MM.1S (cell line): ENCODE measurements at regions not wholly inside any gene's neighbourhood (a gene's known extent, or its start where the extent isn't known, plus 50 kb on each side); places are given as distances from the start of the nearest gene placed in this dataset.

ENCODE experiments used
- DNase-seq: peaks from one replicate; pipeline ENCODE4 v3.0.0-alpha.2; 2015
- H2AFZ ChIP-seq: fragments of 300-600 bp; sonication (generic); 2 replicates; pipeline ENCODE4 v1.6.0; 2016; ENCODE audit warnings: antibody characterized with exemption, low read length
- H3F3A ChIP-seq: fragments of 300-600 bp; sonication (generic); 2 replicates; pipeline ENCODE4 v1.6.1; 2016; ENCODE audit warnings: mild to moderate bottlenecking, antibody characterized with exemption, low read length, moderate library complexity, mixed read lengths; ENCODE audit not compliant: insufficient read depth
- H3K27ac ChIP-seq: fragments of 300-600 bp; sonication (generic); 2 replicates; pipeline ENCODE4 v1.5.1; 2016; ENCODE audit warnings: mild to moderate bottlenecking, low read length
- H3K27me3 ChIP-seq: fragments of 300-600 bp; sonication (generic); replicated peaks from 2 replicates; pipeline ENCODE4 v1.6.0; 2016; ENCODE audit warnings: low read length; ENCODE audit not compliant: insufficient read depth
- H3K36me3 ChIP-seq: fragments of 300-600 bp; sonication (generic); replicated peaks from 2 replicates; pipeline ENCODE4 v1.6.1; 2016; ENCODE audit warnings: mild to moderate bottlenecking, low read length, mixed read lengths; ENCODE audit not compliant: insufficient read depth
- H3K4me1 ChIP-seq: fragments of 300-600 bp; sonication (generic); 2 replicates; pipeline ENCODE4 v1.6.1; 2016; ENCODE audit warnings: low read length, mixed read lengths
- H3K4me2 ChIP-seq: fragments of 300-600 bp; sonication (generic); 2 replicates; pipeline ENCODE4 v1.6.0; 2016; ENCODE audit warnings: low read depth, low read length
- H3K4me3 ChIP-seq: fragments of 300-600 bp; sonication (generic); 2 replicates; pipeline ENCODE4 v1.5.1; 2016; ENCODE audit warnings: low read length, mixed read lengths
- H3K79me2 ChIP-seq: fragments of 300-600 bp; sonication (generic); 2 replicates; pipeline ENCODE4 v1.6.1; 2016; ENCODE audit warnings: mixed run types, low read length, mixed read lengths
- H3K9ac ChIP-seq: fragments of 300-600 bp; sonication (generic); 2 replicates; pipeline ENCODE4 v1.6.1; 2016; ENCODE audit warnings: low read length, mixed read lengths
- H3K9me2 ChIP-seq: fragments of 300-600 bp; sonication (generic); replicated peaks from 2 replicates; pipeline ENCODE4 v1.6.1; 2016; ENCODE audit warnings: mild to moderate bottlenecking, low read length, mixed read lengths; ENCODE audit not compliant: insufficient read depth
- H3K9me3 ChIP-seq: fragments of 300-600 bp; sonication (generic); replicated peaks from 2 replicates; pipeline ENCODE4 v1.6.1; 2016; ENCODE audit warnings: mild to moderate bottlenecking, low read length, mixed read lengths; ENCODE audit not compliant: insufficient read depth
- H4K20me1 ChIP-seq: fragments of 300-600 bp; sonication (generic); 2 replicates; pipeline ENCODE4 v1.6.1; 2016; ENCODE audit warnings: mild to moderate bottlenecking, low read length, moderate library complexity, mixed read lengths; ENCODE audit not compliant: insufficient read depth
- EZH2 ChIP-seq: fragments of 300-600 bp; sonication (generic); optimal IDR thresholded peaks from 2 replicates; pipeline ENCODE3; 2017; ENCODE audit warnings: low read depth, mild to moderate bottlenecking, antibody characterized with exemption, low read length, mixed read lengths
- EZH2phosphoT487 ChIP-seq: fragments of 300-600 bp; sonication (generic); IDR thresholded peaks from 2 replicates; pipeline ENCODE4 v1.6.1; 2018; ENCODE audit warnings: antibody characterized with exemption, low read length
- TF ChIP-seq, protein P1 (sequence below): fragments of 300-600 bp; sonication (generic); IDR thresholded peaks from 2 replicates; pipeline ENCODE4 v1.5.1; 2016; ENCODE audit warnings: antibody characterized with exemption, low read length, mixed read lengths

DNA sequence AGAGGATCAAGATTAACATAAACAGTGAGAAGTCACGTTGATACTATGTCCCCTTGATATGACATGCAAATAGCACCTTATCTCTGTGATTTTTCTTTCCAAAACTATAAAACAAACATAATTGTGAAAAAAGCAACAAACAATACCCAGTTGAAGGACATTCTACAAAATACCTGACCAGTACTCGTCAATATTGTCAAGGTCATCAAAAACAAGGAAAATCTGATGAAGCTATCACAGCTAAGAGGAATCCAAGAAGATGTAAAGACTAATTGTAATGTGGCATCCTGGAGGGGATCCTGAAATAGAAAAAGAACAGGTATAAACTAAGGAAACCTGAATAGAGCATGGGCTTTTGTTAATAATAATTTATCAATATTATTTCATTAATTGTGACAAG is 321.5 kb upstream of the MAP2 start:
- H3K9me3 ChIP-seq: no peaks in the 10 kb centered on the region
- no peak overlapping the region for H3K9ac ChIP-seq
- no peaks in the 10 kb centered on the region for H3F3A ChIP-seq
- H2AFZ ChIP-seq: no peak overlapping the region
- no peak for TF ChIP-seq EZH2phosphoT487
- TF ChIP-seq, protein P1, sequence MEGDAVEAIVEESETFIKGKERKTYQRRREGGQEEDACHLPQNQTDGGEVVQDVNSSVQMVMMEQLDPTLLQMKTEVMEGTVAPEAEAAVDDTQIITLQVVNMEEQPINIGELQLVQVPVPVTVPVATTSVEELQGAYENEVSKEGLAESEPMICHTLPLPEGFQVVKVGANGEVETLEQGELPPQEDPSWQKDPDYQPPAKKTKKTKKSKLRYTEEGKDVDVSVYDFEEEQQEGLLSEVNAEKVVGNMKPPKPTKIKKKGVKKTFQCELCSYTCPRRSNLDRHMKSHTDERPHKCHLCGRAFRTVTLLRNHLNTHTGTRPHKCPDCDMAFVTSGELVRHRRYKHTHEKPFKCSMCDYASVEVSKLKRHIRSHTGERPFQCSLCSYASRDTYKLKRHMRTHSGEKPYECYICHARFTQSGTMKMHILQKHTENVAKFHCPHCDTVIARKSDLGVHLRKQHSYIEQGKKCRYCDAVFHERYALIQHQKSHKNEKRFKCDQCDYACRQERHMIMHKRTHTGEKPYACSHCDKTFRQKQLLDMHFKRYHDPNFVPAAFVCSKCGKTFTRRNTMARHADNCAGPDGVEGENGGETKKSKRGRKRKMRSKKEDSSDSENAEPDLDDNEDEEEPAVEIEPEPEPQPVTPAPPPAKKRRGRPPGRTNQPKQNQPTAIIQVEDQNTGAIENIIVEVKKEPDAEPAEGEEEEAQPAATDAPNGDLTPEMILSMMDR: no peak
- H4K20me1 ChIP-seq: no peaks in the 10 kb centered on the region
- H3K4me1 ChIP-seq: no peaks in the 10 kb centered on the region
- H3K36me3 ChIP-seq: no peaks in the 10 kb centered on the region
- no peak overlapping the region for H3K27ac ChIP-seq
- H3K9me2 ChIP-seq: no peaks in the 10 kb centered on the region
- no peak for DNase-seq
- no peak overlapping the region for H3K4me2 ChIP-seq
- H3K79me2 ChIP-seq: no peaks in the 10 kb centered on the region
- H3K4me3 ChIP-seq: no peak overlapping the region
- H3K27me3 ChIP-seq: no peaks in the 10 kb centered on the region

- H3K4me3 ChIP-seq: no peak overlapping the region
- H3K4me2 ChIP-seq: no peak overlapping the region
- no peaks in the 10 kb centered on the region for H3K9me2 ChIP-seq
- no peaks in the 10 kb centered on the region for H3F3A ChIP-seq
- no peaks in the 10 kb centered on the region for H4K20me1 ChIP-seq
- H3K4me1 ChIP-seq: no peaks in the 10 kb centered on the region
- no peak overlapping the region for H3K27ac ChIP-seq
- TF ChIP-seq EZH2: no peak
- TF ChIP-seq, protein P1: no peak
- TF ChIP-seq EZH2phosphoT487: no peak
- H3K36me3 ChIP-seq: no peaks in the 10 kb centered on the region
- no peaks in the 10 kb centered on the region for H3K27me3 ChIP-seq
- H3K9me3 ChIP-seq: no peaks in the 10 kb centered on the region
- no peak overlapping the region for H3K9ac ChIP-seq
- no peak for DNase-seq
- H2AFZ ChIP-seq: no peak overlapping the region
- no peaks in the 10 kb centered on the region for H3K79me2 ChIP-seq
Observed at GRCh38 chr2:209113026-209113425, 310.8 kb upstream of the MAP2 start.

DNA sequence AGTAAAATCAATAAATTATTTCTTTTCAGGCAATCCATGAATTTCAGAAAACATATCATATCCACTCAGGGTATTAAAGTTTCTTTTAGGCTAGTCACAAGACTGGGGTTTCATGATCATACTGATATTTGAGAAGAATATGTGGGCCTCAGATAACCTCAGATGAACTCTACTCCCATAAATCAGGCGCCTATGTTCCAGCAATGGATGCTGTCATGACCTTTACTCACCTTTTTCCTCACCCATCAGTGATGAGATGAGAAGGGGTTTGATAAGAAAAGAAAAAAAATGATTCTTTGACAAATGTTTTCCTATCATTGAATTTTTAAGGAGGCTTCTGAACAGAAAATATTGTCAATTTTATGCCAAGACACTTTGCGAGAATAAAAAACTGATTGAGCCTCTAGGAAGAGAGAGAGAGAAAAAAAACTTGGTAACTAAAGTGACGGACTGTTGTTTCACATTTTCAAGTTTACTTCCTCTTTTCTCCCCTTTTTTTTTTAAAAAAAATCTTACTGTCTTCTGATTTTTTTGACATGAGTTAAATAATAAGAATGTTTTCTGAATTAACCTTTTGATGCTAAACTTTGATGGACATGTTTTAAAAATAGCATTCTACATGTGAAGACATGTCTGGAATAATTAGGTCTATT is 309.1 kb upstream of the MAP2 start:
- Histone ChIP-seq H2AFZ (no peak overlapping the region), H3K27me3 (no peaks in the 10 kb centered on the region), H4K20me1 (no peaks in the 10 kb centered on the region), H3K79me2 (no peaks in the 10 kb centered on the region), H3K9ac (no peak overlapping the region), H3K36me3 (no peaks in the 10 kb centered on the region), H3K9me2 (no peaks in the 10 kb centered on the region), H3F3A (no peaks in the 10 kb centered on the region), H3K4me2 (no peak overlapping the region), H3K4me1 (no peaks in the 10 kb centered on the region), H3K4me3 (no peak overlapping the region), H3K9me3 (no peaks in the 10 kb centered on the region), H3K27ac (no peak overlapping the region)
- TF ChIP-seq EZH2phosphoT487: no peak
- no peak for TF ChIP-seq EZH2
- TF ChIP-seq, protein P1: no peak
- DNase-seq: no peak
